ENCODE measurements at regions not wholly inside any gene's neighbourhood (a gene's known extent, or its start where the extent isn't known, plus 50 kb on each side); places are given as distances from the start of the nearest gene placed in this dataset.

- no peaks in the 10 kb centered on the region for H3K36me3 ChIP-seq (ENCODE audit: control insufficient read depth in 4 of 4, insufficient read depth in 4 of 4, low read length in 4 of 4)
- H3K9me3 ChIP-seq (ENCODE audit: control insufficient read depth in 4 of 4, insufficient read depth in 3 of 4, low read length in 3 of 4), result peaks cover 0 to 3% (median under 1%) of the 10 kb centered on the region in 4 donors
- ATAC-seq (ENCODE audit: insufficient read depth, low FRiP score), result no peak
- no peak overlapping the region for H3K27ac ChIP-seq (ENCODE audit: low read depth in 1 of 2, low read length in 1 of 2)
- H3K9ac ChIP-seq (ENCODE audit: insufficient read depth in 1 of 2, low read length in 2 of 2), result no peak overlapping the region
- peak; percentile 82 to 96 (median 95) for DNase-seq
- no peak overlapping the region for H3K4me3 ChIP-seq
- H3K4me1 ChIP-seq (ENCODE audit: control insufficient read depth in 5 of 5, insufficient read depth in 5 of 5, low read length in 5 of 5), result peaks cover 0 to 7% (median 2%) of the 10 kb centered on the region in 5 donors
- no peak for TF ChIP-seq CTCF (IDR thresholded peaks at IDR 0.05; ENCODE audit: control extremely low read depth, extremely low read depth)
- no peaks in the 10 kb centered on the region for H3K27me3 ChIP-seq (ENCODE audit: control insufficient read depth in 3 of 3, insufficient read depth in 3 of 3, low read length in 2 of 3)
Observed at GRCh38 chr12:115511986-115512711, 765.3 kb downstream of the MED13L start.

GRCh38 chr12:115511305-115511704, 766.2 kb downstream of the MED13L start:
- Histone ChIP-seq H3K9ac (ENCODE audit: insufficient read depth in 1 of 2, low read length in 2 of 2) (no peak overlapping the region), H3K27ac (ENCODE audit: low read depth in 1 of 2, low read length in 1 of 2) (no peak overlapping the region), H3K36me3 (ENCODE audit: control insufficient read depth in 4 of 4, insufficient read depth in 4 of 4, low read length in 4 of 4) (no peaks in the 10 kb centered on the region), H3K9me3 (ENCODE audit: control insufficient read depth in 4 of 4, insufficient read depth in 3 of 4, low read length in 3 of 4) (peaks cover 0 to 3% (median under 1%) of the 10 kb centered on the region in 4 donors), H3K27me3 (ENCODE audit: control insufficient read depth in 3 of 3, insufficient read depth in 3 of 3, low read length in 2 of 3) (no peaks in the 10 kb centered on the region), H3K4me3 (no peak overlapping the region), H3K4me1 (ENCODE audit: control insufficient read depth in 5 of 5, insufficient read depth in 5 of 5, low read length in 5 of 5) (peaks cover 0 to 7% (median 2%) of the 10 kb centered on the region in 5 donors)
- peak in 1 of 3 donors; percentile 12 for DNase-seq
- TF ChIP-seq CTCF (IDR thresholded peaks at IDR 0.05; ENCODE audit: control extremely low read depth, extremely low read depth), result no peak
- no peak for ATAC-seq (ENCODE audit: insufficient read depth, low FRiP score)
- WGBS, 2 donors, result 45 to 63% methylated on average over 2 of the region's 2 CpGs

- H3K9ac ChIP-seq (ENCODE audit: insufficient read depth in 1 of 2, low read length in 2 of 2), result no peak overlapping the region
- 94 to 97% methylated on average over 4 of the region's 4 CpGs for WGBS, 2 donors
- peaks cover 0 to 2% (median 0%) of the 10 kb centered on the region in 4 donors for H3K9me3 ChIP-seq (ENCODE audit: control insufficient read depth in 4 of 4, insufficient read depth in 3 of 4, low read length in 3 of 4)
- no peaks in the 10 kb centered on the region for H3K27me3 ChIP-seq (ENCODE audit: control insufficient read depth in 3 of 3, insufficient read depth in 3 of 3, low read length in 2 of 3)
- no peak for TF ChIP-seq CTCF (IDR thresholded peaks at IDR 0.05; ENCODE audit: control extremely low read depth, extremely low read depth)
- ATAC-seq (ENCODE audit: insufficient read depth, low FRiP score), result no peak
- no peaks in the 10 kb centered on the region for H3K36me3 ChIP-seq (ENCODE audit: control insufficient read depth in 4 of 4, insufficient read depth in 4 of 4, low read length in 4 of 4)
- H3K4me3 ChIP-seq, result no peak overlapping the region
- H3K27ac ChIP-seq (ENCODE audit: low read depth in 1 of 2, low read length in 1 of 2), result no peak overlapping the region
- no peak for DNase-seq
- peaks cover 0 to 7% (median 2%) of the 10 kb centered on the region in 5 donors for H3K4me1 ChIP-seq (ENCODE audit: control insufficient read depth in 5 of 5, insufficient read depth in 5 of 5, low read length in 5 of 5)
Observed at GRCh38 chr12:115508990-115509389, 768.5 kb downstream of the MED13L start.
